GM19025 (cell line): ENCODE measurements at regions not wholly inside any gene's neighbourhood (a gene's known extent, or its start where the extent isn't known, plus 50 kb on each side); places are given as distances from the start of the nearest gene placed in this dataset.

Experiments
- ATAC-seq: cut with Tn5 transposase; IDR thresholded peaks from one replicate; pipeline ENCODE4 v1.9.1; 2021; ENCODE audit warnings: mild to moderate bottlenecking, low read depth, moderate library complexity; ENCODE audit not compliant: unreplicated experiment

GRCh38 chr2:235244255-235245220, 249.3 kb upstream of the AGAP1 start:
- ATAC-seq = no peak

GRCh38 chr2:235247001-235247400, 246.8 kb upstream of the AGAP1 start:
- no peak for ATAC-seq

- no peak for ATAC-seq
Measured at GRCh38 chr2:235255693-235256092, 238.2 kb upstream of the AGAP1 start.

GRCh38 chr2:235257590-235257989, 236.3 kb upstream of the AGAP1 start:
- ATAC-seq = no peak

DNA sequence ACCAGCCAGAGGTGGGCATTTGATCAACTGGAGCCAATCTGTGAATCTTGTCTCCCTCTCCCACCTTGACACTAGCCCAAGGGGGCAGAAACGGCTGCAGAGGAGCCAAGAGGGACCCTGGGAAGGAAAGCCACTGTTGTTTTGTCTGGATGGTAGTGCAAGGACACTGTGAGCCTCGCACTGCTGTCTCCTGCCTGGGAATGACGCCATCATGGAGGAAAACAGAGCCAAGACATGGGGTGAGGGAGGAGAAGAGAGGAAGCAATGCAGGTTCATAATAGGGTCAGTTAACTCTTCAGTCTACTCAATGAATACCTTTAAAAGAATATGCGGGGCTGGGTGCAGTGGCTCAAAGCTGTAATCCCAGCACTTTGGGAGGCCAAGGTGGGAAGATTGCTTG, 231.1 kb upstream of the AGAP1 start:
- ATAC-seq = no peak

DNA sequence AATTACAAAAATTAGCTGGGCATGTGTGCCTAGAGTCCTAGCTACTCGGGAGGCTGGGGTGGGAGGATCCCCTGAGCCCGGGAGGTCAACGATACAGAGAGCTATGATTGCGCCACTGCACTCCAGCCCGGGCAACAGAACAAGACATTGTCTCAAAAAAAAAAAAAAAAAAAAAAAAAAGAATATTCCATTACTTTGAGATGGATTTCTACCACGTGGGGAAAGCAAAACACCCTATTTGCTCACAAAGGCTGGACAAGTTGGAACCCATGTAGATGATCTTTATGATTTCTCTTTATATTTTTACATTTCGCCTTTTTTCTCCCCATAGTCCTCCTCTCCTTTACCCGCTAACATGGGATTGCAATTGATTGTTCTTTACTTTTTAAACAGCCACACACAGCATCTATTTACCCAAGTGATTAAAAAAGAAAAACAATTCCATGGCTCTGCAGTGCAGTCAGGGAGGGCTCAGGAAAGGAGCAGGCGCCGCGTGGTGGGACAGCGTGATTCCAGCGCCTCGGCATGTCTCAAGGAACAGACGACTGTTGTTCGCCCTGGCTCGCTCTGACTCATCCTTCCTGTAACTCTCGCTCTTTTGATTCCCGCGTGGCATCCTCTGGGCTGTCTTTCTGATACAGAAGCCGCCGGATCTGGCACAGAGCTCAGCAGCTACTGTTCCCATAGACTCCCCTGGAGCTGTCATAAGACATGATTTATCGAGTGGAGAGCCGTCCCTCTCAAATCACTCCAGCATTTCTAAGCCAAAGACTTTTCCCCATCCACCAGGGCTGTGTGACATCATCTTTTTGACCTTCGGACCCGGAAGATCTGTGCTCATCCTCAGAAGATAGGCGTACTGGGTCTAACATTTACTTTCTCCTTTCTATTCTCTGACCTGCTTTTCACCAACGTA, 230.4 kb upstream of the AGAP1 start:
- ATAC-seq = no peak

DNA sequence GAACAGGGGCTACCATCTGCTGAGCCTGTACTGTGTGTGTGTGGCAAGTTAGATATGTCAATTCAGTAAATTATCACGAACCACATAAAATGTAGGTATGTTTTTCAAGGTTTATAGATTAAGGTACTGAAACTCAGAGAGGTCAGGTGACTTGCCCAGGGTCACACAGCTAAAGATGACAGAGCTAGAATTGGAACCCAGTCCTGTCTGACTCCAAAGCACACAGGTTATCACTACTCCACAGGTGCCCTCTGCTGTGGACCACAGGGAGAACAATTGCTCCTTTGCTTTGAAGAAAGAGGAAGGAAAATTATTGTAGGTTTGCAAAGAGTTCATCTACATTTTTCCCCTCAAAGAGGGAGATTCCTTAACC, 229.7 kb upstream of the AGAP1 start:
- no peak for ATAC-seq

DNA sequence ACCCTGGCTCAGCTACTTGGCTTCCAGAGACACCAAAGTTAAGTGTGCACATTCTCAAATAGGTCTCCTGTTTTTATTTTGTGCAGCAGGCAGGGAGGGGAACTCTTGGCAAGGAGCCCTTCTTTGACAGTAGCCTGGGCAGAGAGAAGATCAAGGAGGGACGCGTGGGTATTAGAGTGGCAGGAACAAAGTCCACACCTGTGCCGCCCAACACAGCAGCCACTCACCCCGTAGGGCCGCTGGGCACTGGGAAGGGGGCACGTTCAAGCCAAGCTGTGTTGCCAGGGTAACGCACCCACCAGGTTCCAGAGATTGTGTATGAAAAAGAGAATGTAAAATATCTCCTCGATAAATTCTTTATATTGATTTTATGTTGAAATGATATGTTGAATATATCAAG, 229.3 kb upstream of the AGAP1 start:
- no peak for ATAC-seq

GRCh38 chr2:235265348-235265965, 228.4 kb upstream of the AGAP1 start:
- ATAC-seq = no peak

- no peak for ATAC-seq
Measured at GRCh38 chr2:235267251-235267650, 226.6 kb upstream of the AGAP1 start.

- no peak for ATAC-seq
Measured at GRCh38 chr2:235268535-235268934, 225.3 kb upstream of the AGAP1 start.

DNA sequence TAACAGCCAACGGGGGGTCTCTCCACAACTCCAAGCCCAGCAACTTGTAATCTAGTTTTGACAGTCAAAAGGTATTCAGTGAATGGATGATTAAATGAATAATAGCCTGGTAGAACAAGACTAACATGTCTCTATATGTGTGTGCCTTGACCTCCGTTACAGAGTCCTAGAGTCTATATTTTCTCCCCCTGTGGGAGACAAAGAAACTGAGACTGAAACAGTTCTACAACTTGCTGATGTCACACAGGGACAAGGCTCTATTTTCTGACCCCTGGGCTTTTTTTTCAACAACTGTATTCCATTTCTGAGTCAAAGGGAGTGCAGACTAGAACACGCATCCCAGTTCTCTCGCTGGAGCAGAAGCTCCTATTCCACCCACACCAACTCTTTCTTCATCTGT, 223.6 kb upstream of the AGAP1 start:
- ATAC-seq = no peak

DNA sequence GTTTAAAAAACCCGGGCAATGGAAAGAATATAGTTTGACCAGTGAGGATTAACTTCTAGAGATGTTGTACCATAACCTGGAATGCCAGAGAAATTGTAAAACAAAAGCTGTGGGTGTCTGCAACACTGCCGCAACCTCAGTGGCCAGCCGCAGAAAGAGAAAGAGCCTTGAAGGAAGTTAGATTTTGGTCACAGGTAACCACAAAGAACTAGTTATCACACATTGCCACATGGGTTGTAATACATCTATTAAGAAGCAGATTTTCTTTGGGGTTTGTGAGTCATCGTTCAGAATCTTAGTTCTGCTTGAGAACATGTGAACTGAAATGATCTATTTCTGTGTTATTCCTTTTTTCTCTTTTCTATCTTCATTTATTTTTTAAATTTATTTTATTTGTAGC, 222.9 kb upstream of the AGAP1 start:
- no peak for ATAC-seq

GRCh38 chr2:235271936-235272335, 221.9 kb upstream of the AGAP1 start:
- no peak for ATAC-seq

GRCh38 chr2:235274023-235274422, 219.8 kb upstream of the AGAP1 start:
- no peak for ATAC-seq

DNA sequence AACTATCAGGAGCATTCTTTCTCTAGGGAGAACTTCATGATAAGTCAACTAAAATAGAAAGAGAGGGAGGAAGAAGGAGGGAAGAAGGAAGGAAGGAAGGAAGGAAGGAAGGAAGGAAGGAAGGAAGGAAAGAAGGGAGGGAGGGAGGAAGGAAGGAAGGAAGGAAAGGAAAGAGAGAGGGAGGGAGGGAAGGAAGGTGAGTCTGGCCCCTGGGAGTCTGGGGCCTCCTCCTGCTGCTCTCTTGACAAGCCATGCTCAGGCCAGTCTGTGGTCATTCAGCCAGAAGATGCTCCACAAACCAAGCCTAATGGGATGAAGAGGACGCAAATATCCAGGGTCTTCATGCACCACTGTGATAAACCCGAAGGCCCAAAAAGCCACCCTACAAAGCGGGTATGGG, 216.4 kb upstream of the AGAP1 start:
- no peak for ATAC-seq

DNA sequence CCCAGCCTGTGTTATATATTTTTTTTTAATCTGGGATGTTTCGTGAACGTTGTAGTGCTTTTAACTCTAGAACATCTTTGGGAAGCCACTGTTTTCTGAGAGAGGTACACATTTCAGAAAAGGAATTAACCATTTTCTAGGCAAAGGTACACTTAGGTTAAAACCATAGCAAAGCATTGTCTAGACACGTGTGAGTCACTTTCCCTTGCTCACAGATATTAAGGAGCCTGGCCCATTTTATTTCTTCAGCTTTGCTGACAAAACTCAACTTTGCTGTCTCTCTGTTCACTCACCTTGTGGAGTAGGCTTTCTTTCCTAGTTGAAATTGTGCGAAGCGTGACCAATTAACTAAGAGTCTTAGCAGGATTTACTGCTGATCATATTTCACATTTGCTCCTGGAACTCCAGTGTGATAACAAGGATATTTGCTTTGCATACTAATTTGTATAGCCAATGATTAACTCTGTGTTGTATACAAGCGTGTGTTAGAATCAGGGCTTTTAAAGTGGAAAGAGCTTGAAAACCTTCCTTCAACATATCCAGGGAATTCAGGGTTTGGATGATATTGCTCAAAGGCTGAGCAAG, 215.0 kb upstream of the AGAP1 start:
- ATAC-seq = no peak

- ATAC-seq = no peak
Measured at GRCh38 chr2:235279965-235280364, 213.9 kb upstream of the AGAP1 start.

- ATAC-seq = no peak
Measured at GRCh38 chr2:235283246-235283645, 210.6 kb upstream of the AGAP1 start.

GRCh38 chr2:235286622-235287374, 207.0 kb upstream of the AGAP1 start:
- no peak for ATAC-seq
